Stimulated activated CD4-positive, alpha-beta T cell treated with anti-CD3 and anti-CD28 coated beads, Interleukin-2, amount 100 ng/mL, for 48 hours (primary cell): ENCODE measurements at regions not wholly inside any gene's neighbourhood (a gene's known extent, or its start where the extent isn't known, plus 50 kb on each side); places are given as distances from the start of the nearest gene placed in this dataset.

Experiments
- DNase-seq, 2 donors: peaks; one replicate each; pipeline ENCODE4 v3.0.0-alpha.2; 2020

- DNase-seq = no peak
Measured at GRCh38 chr9:129411501-129412175, 209.3 kb downstream of the C9orf50 start.

- no peak for DNase-seq
Measured at GRCh38 chr9:129410226-129410625, 210.7 kb downstream of the C9orf50 start.

- no peak for DNase-seq
Measured at GRCh38 chr9:129408535-129409215, 212.2 kb downstream of the C9orf50 start.

GRCh38 chr9:129407905-129408452 is 212.9 kb downstream of the C9orf50 start:
- no peak for DNase-seq

- no peak for DNase-seq
Measured at GRCh38 chr9:129406278-129407225, 214.3 kb downstream of the C9orf50 start.

GRCh38 chr9:129405827-129406213 is 215.1 kb downstream of the C9orf50 start:
- DNase-seq = no peak

- DNase-seq = no peak
Measured at GRCh38 chr9:129405089-129405826, 215.6 kb downstream of the C9orf50 start.

GRCh38 chr9:129404621-129405020 is 216.3 kb downstream of the C9orf50 start:
- no peak for DNase-seq

GRCh38 chr9:129403779-129404620 is 216.9 kb downstream of the C9orf50 start:
- no peak for DNase-seq

GRCh38 chr9:129402931-129403778 is 217.7 kb downstream of the C9orf50 start:
- no peak for DNase-seq

- DNase-seq = no peak
Measured at GRCh38 chr9:129402371-129402739, 218.5 kb downstream of the C9orf50 start.

GRCh38 chr9:129401623-129402370 is 219.1 kb downstream of the C9orf50 start:
- DNase-seq = no peak

GRCh38 chr9:129400971-129401622 is 219.8 kb downstream of the C9orf50 start:
- no peak for DNase-seq

GRCh38 chr9:129400001-129400970 is 220.6 kb downstream of the C9orf50 start:
- no peak for DNase-seq

GRCh38 chr9:129399634-129399990 is 221.3 kb downstream of the C9orf50 start:
- DNase-seq = no peak

GRCh38 chr9:129398961-129399633 is 221.0 kb upstream of the IER5L start:
- no peak for DNase-seq
